SK-N-DZ (cell line): ENCODE measurements at regions not wholly inside any gene's neighbourhood (a gene's known extent, or its start where the extent isn't known, plus 50 kb on each side); places are given as distances from the start of the nearest gene placed in this dataset.

ENCODE experiments used
- DNase-seq: peaks from one replicate; pipeline ENCODE4 v3.0.0-alpha.2; 2015; ENCODE audit warnings: low spot score

DNA sequence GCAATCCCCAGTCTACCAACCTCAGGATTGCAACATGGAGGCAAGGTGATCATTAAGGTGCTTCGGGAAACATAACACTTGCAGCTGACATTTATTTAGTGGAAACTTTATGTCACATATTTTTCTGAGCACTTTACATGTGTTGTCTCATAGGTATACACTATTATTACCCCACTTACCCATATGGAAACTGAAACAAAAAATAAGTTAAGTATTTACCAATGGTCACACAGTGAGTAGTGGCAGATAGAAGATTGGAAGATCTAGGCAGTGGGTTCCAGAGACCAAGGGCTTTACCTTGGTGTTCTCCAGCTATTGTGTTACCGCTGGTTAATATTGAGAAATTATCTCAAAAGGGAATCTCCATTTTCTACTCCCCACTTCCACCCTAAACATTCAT is 1279.1 kb upstream of the SORCS1 start:
- no peak for DNase-seq

DNA sequence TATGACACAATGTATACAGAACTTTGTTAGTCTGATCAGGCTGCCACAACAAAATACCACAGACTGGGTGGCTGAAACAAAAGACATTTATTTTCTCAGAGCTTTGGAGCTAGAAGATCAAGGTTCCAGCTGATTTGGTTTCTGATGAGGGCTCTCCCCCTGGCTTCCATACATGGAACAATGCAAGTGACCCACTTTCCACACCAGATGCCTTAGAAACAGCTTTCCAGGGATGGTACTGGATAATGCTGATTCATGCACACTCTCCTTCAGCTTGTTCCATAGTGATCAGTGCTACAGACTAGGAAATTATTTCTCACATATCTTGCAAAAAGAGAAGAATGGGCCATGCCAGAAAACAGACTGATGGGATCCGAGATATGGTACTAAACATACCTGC is 1274.9 kb upstream of the SORCS1 start:
- DNase-seq, result peak; percentile 48

DNA sequence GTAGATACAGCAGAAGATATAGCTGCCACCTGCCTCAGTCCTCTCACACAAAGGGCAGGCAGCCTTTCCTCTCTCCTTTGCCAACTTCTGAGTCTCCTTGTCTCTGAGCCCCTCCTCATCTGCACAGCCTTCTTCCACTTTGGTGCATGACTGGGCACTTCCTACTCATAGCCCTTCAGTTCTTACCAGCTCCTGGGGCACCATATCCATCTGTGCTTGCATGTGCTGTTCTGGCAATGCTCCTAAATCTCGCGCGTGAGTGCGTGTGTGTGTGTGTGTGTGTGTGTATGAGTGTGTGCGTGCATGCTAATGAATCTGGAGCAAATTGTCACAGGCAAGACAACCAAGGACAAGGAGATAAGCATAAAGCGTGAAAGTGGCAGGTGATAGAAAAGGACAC is 1271.6 kb upstream of the SORCS1 start:
- DNase-seq, result no peak

DNA sequence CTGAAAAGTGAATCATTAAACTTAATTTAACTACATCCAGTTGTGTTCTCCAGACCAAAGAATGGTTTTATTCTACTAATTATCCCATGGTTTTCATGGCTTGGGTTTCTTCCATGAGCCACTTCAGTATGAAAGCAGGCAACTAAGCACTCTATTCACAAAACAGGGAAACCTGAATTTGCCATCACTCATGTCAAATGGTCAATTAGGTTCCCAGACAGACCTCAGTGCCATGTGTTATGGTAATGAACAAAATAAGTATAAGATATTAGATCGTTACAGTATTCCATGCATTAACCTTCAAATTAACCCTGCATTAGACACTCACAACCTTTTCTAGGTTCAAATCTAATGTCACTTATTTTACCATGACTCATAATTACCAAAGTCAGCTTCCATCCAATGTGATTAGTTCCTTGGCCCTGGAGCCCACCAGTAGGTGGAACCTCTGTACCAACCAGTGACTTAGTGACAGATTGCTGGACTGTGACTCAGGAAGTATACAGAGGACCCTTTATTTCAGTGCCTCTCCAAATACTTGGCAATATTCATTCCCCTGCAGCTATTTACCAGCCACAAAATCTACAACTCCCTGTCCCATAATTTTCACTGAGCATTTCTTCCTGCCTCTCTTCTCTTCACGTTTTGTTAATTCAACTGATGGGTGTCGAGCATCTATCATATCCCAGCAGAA is 1270.2 kb upstream of the SORCS1 start:
- DNase-seq, result peak; percentile 31

DNA sequence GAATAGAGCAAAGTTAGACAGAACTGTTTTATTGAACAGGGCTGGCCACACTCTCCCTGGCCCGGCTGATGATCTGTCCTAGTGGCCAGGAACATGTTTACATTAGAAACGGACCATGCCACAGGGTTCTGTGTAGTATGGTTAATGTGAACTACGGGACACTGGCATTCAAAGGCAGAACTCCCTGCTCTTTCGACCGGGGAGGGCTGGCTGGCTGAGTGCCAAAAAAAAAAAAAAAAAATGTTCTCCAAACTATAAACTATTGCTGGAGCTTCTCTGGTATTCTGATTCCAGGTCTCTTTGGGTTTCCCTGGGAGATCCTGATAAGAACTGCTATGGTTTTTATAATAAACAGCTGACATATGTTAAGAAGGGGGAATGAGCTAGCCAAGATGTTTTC is 1262.6 kb upstream of the SORCS1 start:
- no peak for DNase-seq

DNA sequence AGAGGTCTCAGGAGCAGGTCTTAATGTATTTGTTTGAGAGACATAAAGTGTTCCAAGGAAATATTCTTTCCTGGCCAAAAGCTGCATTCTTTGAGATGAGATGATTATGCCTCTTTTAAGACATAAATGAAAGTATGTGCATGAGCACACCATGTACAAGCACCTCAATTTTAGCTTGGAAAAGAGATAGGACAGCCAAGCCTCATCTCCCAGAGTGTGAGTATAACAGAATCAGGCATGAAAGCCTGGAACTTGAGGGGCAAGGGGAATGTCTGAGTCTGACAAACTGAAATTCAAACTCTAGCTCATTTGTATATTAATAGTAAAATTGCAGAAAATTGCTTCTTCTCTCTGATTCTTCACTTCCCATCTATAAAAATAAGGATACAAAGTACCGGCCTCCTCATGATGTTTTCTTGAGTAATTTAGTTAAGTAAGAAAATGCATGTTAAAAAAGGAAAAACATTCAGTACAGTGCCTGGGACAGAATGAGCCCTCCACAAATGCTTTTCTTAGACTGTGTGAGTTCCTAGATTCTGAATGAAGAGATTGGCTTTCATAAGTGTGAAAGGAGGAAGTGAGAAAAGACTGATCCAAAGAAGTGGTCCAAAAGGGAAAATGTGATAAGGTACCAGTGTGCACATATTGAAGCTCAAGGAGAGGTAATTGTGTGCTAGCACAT is 1260.9 kb upstream of the SORCS1 start:
- DNase-seq, result no peak

DNA sequence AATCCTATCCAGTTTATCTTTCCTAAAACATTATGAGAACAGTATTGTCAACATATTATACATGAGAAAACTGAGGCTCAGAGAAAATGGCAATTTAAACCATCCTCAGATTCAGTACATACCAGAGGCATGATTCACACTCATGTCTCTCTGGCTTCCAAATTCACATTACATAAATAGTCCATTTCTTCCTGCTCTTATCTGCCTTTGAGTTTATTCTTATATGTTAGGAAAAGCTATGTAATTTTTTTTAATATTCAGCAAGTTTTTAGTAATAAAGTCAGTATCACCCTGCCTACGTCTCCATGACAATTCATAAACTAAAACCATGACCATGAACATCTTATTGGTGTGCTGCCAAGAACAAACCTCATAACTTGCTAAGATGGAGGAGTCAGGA is 1260.2 kb upstream of the SORCS1 start:
- DNase-seq, result no peak

DNA sequence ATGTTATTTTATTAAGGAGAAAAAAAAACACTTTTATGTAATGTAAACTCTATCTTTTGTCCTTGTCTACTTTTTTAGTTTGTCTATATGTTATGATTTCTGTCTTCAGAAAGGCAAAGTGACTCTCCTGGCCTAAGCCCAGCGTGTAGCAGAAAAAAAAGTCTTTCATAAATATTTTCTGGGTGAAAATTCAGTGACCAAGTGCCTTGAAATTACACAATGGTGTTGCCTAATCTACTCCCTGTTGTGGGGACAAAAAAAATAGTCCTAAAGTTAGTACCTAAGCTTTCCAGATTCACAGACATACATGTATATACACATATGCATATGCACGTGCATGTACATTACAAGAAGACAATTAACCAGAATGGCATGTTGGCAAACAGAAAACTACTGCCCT is 1257.8 kb upstream of the SORCS1 start:
- DNase-seq, result no peak

DNA sequence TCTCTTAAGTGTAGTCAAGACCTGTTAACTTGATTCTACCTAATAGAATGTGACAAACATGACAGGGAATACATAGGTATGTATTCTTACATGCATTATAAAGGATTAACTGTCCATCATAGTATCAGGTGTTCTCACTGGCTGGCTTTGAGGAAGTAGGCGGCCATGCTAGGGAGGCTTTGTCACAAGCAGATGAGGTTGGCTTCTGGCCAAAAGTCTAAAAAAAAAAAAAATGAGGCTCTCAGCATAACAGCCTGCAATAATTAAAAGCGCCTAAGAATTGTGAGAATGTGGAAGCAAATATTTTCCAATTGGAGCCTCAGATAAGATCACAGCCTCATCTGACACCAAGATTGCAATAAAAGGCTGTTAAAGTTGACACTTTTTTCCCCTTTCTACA is 1256.8 kb upstream of the SORCS1 start:
- DNase-seq, result no peak

DNA sequence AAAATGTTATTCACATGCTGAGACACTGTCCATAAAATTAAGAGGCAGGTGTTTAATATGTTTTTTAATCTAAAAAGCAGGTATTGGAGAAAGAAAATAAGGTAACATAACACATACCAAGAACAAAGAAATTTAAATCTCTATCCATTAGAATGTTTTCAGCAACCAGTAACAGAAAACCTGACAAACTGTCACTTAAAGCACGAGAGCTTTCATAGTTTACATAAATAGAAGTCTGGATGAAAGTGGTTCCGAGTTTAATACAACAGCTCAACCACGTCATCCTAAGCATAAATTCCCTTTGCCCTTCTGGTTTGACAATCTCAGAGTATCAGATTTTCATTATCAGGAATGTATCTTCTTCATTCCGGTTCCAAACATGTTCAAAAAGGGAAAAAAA is 1249.4 kb upstream of the SORCS1 start:
- no peak for DNase-seq

DNA sequence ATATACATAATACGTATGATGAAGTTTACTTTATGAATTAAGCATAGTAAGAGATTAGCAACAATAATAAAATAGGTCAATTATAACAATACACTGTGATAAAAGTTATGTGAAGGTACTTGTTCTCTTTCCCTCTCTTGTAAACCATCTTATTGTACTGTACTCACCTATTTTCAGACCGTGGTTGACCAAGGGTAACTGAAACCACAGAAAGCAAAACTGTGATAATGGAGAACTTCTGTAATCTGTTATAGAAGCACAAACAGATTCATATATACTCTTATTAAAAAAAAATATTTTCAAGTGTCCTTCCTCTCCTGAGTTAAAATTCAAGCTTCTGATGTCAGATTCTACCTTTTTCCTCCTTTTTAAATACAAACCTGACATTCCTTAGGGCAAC is 1247.8 kb upstream of the SORCS1 start:
- DNase-seq, result no peak

DNA sequence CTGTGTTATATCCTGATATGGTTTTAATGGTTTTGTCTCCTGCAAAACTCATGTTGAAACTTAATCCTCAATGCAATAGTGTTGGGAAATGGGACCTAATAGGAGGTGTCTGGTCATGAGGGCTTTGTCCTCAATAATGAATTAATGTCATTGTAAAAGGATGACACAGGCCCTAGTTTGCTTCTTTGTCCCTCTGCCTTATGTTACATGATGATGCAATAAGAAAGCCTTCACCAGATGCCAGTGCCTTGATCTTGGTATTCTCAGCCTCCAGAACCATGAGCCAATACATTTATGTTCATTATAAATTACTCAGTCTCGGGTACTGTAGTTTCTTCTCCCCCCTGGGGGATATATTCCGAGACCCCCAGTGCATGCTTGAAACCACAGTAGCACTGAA is 1247.4 kb upstream of the SORCS1 start:
- DNase-seq, result no peak

DNA sequence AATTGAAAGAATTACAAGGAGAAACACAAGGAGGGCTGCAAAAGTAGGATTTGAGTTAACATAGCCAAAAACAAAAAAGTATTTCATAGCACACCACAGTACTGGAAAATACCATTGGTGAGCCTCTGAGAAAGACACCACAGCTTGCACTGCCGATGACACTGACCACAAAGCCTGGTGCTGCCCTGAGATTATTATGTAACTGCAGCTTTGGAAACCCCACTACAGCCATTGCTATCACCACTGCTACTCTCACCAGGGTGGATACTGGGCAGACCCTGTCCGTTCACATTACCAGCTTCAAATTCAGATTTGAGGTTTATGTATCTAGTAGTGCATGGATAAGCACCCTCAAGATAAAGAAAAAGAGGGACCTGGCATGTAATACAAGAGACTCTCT is 1246.7 kb upstream of the SORCS1 start:
- DNase-seq, result no peak

DNA sequence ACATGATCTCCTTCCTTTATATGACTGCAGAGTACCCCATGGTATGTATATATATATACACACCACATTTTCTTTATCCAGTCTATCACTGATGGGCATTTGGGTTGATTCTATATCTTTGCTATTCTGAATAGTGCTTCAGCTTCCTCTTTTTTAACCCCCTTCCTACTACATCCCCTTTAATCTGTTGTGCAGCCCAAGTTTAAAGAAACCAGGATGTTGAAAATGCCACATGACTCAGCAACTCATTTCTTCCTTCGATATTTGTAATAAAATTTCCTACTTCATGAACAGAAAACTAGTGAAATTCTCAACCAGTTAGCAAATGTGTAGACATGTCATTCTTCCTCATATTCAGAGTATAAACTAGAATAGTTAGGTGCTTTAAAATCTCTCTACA is 1245.7 kb upstream of the SORCS1 start:
- DNase-seq, result no peak

DNA sequence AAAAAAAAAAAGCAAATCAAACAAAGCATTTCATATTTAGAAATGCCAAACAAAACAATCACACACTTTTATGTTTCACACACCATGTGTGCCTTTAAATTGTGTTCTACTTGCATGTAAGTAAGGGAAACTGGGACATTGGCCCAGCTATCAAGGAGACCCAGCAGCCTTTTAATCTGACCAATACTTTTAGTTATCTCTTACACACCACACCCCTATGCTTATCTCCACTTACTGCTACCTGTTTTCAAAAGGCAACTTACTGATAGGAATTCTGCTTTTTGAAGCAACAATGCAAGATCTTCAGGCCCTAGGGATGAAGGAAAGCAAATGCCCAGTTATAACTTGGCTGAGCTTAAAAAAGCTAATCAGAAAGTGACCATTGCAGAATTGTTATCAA is 1244.8 kb upstream of the SORCS1 start:
- DNase-seq, result no peak

DNA sequence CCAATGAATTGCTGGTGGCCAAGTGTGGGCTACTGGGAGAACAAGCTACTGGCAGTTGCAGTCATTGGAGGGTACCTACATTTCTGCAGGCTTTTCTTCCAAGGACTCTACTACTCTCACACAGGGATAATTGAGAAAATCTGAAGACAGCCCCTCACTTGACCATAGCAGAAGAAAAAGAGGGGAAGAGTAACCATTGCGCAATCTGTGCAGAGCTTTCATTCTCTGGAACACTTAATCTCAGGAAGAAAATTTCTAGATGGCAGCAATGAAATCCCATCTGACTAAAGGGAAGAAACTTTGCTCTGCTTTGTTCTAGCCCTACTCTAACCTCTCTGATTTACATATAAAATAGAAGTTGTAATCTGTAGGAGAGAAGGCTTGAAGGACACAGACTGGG is 1239.6 kb upstream of the SORCS1 start:
- no peak for DNase-seq

DNA sequence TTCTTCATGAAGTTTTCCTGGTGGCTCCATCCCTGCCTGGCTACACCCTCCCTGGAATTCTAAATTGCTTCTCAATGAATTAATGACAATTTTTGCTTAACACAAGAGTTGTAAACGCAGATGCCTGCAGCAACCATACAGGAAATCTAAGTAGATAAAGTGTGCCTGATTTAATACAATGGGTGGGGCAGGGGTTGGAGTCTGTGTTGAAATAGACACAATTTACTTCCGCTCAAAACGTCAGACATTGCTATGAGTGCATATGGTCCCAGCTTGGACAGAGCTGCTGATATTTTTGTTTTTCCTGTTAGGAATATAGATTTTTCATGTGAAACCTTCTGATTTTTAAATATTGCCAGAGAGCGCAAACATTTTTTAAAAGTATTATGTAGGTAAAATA is 1235.0 kb upstream of the SORCS1 start:
- DNase-seq, result no peak

DNA sequence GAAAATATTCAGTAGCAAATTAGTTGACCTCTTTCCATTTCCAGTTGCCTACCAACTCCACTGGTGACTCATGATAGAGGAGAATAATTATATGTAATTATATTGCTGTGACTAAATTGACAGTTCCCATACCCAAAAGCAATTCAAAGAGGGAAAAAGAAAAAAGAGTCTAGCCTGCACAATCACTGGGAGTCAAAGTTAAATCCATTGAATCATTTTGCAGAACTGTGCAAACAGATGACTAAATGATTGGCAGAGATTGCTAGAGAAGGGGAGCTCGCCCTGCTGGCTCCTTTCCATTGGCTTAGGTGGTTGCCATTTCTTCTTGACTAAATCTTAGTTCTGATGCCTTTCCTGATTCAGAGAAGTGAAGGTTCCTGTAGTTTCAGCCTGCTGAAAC is 1228.6 kb upstream of the SORCS1 start:
- DNase-seq, result no peak

DNA sequence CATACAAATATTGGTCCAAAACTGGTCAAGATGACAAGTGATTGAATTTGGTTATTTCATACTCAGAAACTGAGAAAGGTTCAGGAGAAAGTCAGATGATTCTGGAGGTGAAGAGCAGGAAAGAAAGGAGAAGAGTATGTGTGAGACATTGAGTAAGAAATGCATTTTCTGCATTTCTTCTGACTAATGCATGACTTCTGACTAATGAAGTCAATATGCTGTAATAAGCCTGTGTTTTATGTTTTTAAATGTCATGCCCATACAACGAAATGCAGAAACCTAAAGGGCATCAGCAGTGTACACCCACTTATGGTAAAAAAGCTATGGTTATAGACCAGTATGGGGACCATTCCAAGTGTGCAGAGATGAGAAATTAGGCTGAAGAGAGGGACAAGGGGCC is 1227.8 kb upstream of the SORCS1 start:
- no peak for DNase-seq

DNA sequence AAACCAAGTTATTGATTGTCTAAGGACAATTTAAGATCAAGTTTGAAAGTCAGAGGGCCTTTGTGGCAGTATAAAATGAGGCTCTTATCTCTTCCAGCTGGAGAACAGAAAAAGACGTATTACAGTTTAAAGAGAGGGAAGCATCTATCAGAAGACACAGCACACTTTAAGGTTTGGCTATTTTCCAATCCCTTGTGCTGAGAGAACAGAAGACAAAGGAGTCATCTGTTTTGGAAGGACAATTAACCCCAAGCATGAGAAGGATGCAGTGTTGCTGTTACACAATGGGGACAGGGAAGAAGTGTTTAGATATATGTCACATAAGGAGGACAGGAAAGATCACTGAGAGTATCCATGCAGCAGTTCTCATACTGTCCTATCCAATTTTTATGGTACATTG is 1224.2 kb upstream of the SORCS1 start:
- DNase-seq, result no peak

DNA sequence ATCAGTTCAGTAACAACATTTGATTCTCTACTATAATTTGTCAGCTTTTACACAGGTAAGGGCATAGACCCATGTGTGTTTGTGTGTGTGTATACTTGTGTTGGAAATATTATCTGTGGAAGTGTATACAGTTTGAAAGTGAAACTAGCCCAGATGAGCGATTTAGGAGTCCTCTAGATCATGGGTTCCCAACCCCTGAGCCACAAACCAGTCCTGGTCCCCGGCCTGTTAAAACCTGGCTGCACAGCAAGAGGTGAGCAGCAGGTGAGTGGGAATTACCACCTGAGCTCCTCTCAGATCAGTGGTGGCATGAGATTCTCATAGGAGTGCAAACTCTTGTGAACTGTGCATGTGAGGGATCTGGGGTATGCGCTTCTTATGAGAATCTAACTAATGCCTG is 1221.5 kb upstream of the SORCS1 start:
- no peak for DNase-seq

DNA sequence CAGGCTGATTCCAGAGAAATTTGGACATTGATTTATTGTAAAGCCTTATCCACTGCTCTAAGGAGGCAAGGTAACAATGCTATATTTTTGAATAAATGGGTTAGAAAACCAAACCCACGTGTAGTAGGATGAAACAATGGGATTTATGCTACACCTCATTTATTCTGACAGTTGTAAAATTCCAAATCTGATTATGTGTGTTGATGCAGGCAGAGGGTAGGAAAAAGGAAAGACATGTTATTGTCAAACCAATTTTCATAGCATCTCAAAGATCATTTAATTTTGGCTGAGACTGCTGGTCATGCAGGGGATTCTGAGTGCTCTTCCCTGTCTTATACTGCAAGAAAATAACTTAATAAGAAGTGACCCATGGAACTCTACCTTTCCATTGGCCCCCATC is 1219.9 kb upstream of the SORCS1 start:
- DNase-seq, result peak; percentile 86

DNA sequence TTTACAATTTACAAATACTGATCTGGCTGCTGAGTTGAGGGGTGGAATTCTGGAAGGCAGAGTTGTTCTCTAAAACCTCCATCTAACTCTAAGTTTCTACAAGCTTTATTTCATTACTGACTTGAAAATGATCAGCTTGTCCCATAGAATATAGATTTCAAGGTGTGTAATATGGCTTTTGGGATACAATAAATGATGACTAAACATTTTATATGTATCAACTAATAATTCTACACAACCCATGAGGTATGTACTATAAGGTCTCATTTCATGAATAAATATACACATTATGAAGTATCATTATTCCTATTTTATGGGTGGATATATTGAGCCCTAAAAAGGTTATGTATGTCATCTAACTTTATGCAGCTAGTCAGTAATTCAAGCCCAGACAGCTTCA is 1214.3 kb upstream of the SORCS1 start:
- DNase-seq, result no peak

DNA sequence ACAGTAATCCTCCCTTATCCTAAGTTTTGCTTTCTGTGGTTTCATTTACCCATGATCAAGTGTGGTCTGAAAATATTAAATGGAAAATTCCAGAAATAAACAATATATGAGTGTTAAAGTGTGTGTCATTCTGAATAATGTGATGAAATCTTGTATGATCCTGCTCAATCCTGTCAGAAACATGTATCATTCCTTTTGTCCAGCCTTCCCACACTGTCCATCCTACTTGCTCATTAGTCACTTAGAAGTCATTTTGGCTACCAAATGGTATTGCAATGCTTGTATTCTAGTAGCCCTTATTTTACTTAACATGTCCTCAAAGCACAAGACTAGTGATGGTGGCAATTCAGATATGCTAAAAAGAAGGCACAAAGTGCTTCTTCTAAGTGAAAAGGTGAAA is 1211.2 kb upstream of the SORCS1 start:
- DNase-seq, result no peak
